GM19467 (cell line): ENCODE measurements at regions not wholly inside any gene's neighbourhood (a gene's known extent, or its start where the extent isn't known, plus 50 kb on each side); places are given as distances from the start of the nearest gene placed in this dataset.
"Not testable (repeated sequence)": the region's sequence is repeated elsewhere in the genome, so short reads cannot be mapped to it uniquely, and the experiment has no call there.

ENCODE experiments used
- ATAC-seq: cut with Tn5 transposase; IDR thresholded peaks from one replicate; pipeline ENCODE4 v1.9.1; 2021; ENCODE audit warnings: mild to moderate bottlenecking, moderate library complexity; ENCODE audit not compliant: unreplicated experiment

- no peak for ATAC-seq
Measured at GRCh38 chr11:104781037-104781436, 117.2 kb downstream of the CASP12 start.

GRCh38 chr11:104776501-104777170, 121.6 kb downstream of the CASP12 start:
- no peak for ATAC-seq

GRCh38 chr11:104774578-104774977, 123.7 kb downstream of the CASP12 start:
- no peak for ATAC-seq

- ATAC-seq = no peak
Measured at GRCh38 chr11:104772806-104773241, 125.4 kb downstream of the CASP12 start.

- no peak for ATAC-seq
Measured at GRCh38 chr11:104771763-104772162, 126.5 kb downstream of the CASP12 start.

- not testable (repeated sequence) for ATAC-seq
Measured at GRCh38 chr11:104771046-104771445, 127.2 kb downstream of the CASP12 start.

- ATAC-seq = no peak
Measured at GRCh38 chr11:104765401-104766095, 132.7 kb downstream of the CASP12 start.

GRCh38 chr11:104764710-104765045, 133.6 kb downstream of the CASP12 start:
- ATAC-seq = no peak

- ATAC-seq = no peak
Measured at GRCh38 chr11:104763930-104764709, 134.1 kb downstream of the CASP12 start.

- ATAC-seq = no peak
Measured at GRCh38 chr11:104761511-104761910, 136.7 kb downstream of the CASP12 start.

GRCh38 chr11:104759464-104759863, 138.8 kb downstream of the CASP12 start:
- ATAC-seq = no peak

GRCh38 chr11:104738918-104739317, 159.3 kb downstream of the CASP12 start:
- ATAC-seq = no peak

GRCh38 chr11:104738208-104738607, 160.1 kb downstream of the CASP12 start:
- ATAC-seq = no peak

- ATAC-seq = no peak
Measured at GRCh38 chr11:104736502-104736901, 161.8 kb downstream of the CASP12 start.

GRCh38 chr11:104734998-104735397, 163.3 kb downstream of the CASP12 start:
- ATAC-seq = no peak

- no peak for ATAC-seq
Measured at GRCh38 chr11:104731890-104732289, 166.4 kb downstream of the CASP12 start.

- no peak for ATAC-seq
Measured at GRCh38 chr11:104728927-104729326, 169.3 kb downstream of the CASP12 start.

GRCh38 chr11:104727768-104728167, 170.5 kb downstream of the CASP12 start:
- ATAC-seq = no peak

GRCh38 chr11:104727095-104727494, 171.2 kb downstream of the CASP12 start:
- ATAC-seq = no peak

- ATAC-seq = no peak
Measured at GRCh38 chr11:104725796-104726408, 172.4 kb downstream of the CASP12 start.

GRCh38 chr11:104713401-104713800, 184.9 kb downstream of the CASP12 start:
- no peak for ATAC-seq
